ENCODE measurements at regions not wholly inside any gene's neighbourhood (a gene's known extent, or its start where the extent isn't known, plus 50 kb on each side); places are given as distances from the start of the nearest gene placed in this dataset.

GRCh38 chr9:108265065-108265464, 590.7 kb downstream of the ACTL7B start:
- TF ChIP-seq, protein P1, sequence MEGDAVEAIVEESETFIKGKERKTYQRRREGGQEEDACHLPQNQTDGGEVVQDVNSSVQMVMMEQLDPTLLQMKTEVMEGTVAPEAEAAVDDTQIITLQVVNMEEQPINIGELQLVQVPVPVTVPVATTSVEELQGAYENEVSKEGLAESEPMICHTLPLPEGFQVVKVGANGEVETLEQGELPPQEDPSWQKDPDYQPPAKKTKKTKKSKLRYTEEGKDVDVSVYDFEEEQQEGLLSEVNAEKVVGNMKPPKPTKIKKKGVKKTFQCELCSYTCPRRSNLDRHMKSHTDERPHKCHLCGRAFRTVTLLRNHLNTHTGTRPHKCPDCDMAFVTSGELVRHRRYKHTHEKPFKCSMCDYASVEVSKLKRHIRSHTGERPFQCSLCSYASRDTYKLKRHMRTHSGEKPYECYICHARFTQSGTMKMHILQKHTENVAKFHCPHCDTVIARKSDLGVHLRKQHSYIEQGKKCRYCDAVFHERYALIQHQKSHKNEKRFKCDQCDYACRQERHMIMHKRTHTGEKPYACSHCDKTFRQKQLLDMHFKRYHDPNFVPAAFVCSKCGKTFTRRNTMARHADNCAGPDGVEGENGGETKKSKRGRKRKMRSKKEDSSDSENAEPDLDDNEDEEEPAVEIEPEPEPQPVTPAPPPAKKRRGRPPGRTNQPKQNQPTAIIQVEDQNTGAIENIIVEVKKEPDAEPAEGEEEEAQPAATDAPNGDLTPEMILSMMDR (IDR thresholded peaks at IDR 0.05): no peak
- TF ChIP-seq POLR2A (IDR thresholded peaks at IDR 0.05): no peak
- no peak for TF ChIP-seq POLR2AphosphoS5 (IDR thresholded peaks at IDR 0.05; ENCODE audit: insufficient read depth in 1 of 2, low read depth in 1 of 2)

Measured in vagina (tissue), 2 donors.